Esophagus mucosa (tissue), 1 donor: ENCODE measurements at regions not wholly inside any gene's neighbourhood (a gene's known extent, or its start where the extent isn't known, plus 50 kb on each side); places are given as distances from the start of the nearest gene placed in this dataset.

Experiments used
- ATAC-seq: fragments of 200-7000 bp; cut with Tn5 transposase; one replicate; pipeline ENCODE4 v1.9.1; 2020
- donor health status: DM: yes; HTN: yes; CAD: no.

- ATAC-seq: no peak
Measured at GRCh38 chr2:128733450-128733849, 414.8 kb upstream of the HS6ST1 start.

GRCh38 chr2:128734521-128735295, 416.0 kb upstream of the HS6ST1 start:
- no peak for ATAC-seq

- ATAC-seq: no peak
Measured at GRCh38 chr2:128735296-128735960, 416.8 kb upstream of the HS6ST1 start.

- no peak for ATAC-seq
Measured at GRCh38 chr2:128736046-128736688, 417.5 kb upstream of the HS6ST1 start.

GRCh38 chr2:128736689-128737545, 418.2 kb upstream of the HS6ST1 start:
- peak; percentile 74 for ATAC-seq

GRCh38 chr2:128737546-128737826, 418.8 kb upstream of the HS6ST1 start:
- ATAC-seq: peak; percentile 26

- ATAC-seq: no peak
Measured at GRCh38 chr2:128738446-128739110, 419.9 kb upstream of the HS6ST1 start.

GRCh38 chr2:128742467-128742866, 423.8 kb upstream of the HS6ST1 start:
- ATAC-seq: no peak

GRCh38 chr2:128745946-128746345, 427.3 kb upstream of the HS6ST1 start:
- ATAC-seq: no peak

- ATAC-seq: peak; percentile 48
Measured at GRCh38 chr2:128746356-128746755, 427.7 kb upstream of the HS6ST1 start.

- no peak for ATAC-seq
Measured at GRCh38 chr2:128748336-128748735, 429.7 kb upstream of the HS6ST1 start.

- ATAC-seq: no peak
Measured at GRCh38 chr2:128748835-128749605, 430.4 kb upstream of the HS6ST1 start.

GRCh38 chr2:128750328-128751165, 431.9 kb upstream of the HS6ST1 start:
- ATAC-seq: peak; percentile 65

GRCh38 chr2:128751746-128752145, 433.1 kb upstream of the HS6ST1 start:
- no peak for ATAC-seq

GRCh38 chr2:128752691-128753263, 434.1 kb upstream of the HS6ST1 start:
- ATAC-seq: no peak

GRCh38 chr2:128753321-128753720, 434.7 kb upstream of the HS6ST1 start:
- ATAC-seq: no peak

- ATAC-seq: no peak
Measured at GRCh38 chr2:128753800-128754199, 435.1 kb upstream of the HS6ST1 start.

- ATAC-seq: peak; percentile 58
Measured at GRCh38 chr2:128754246-128754724, 435.6 kb upstream of the HS6ST1 start.

- no peak for ATAC-seq
Measured at GRCh38 chr2:128755695-128756364, 437.2 kb upstream of the HS6ST1 start.

GRCh38 chr2:128756365-128756717, 437.7 kb upstream of the HS6ST1 start:
- ATAC-seq: no peak
